ENCODE measurements at regions not wholly inside any gene's neighbourhood (a gene's known extent, or its start where the extent isn't known, plus 50 kb on each side); places are given as distances from the start of the nearest gene placed in this dataset.

DNA sequence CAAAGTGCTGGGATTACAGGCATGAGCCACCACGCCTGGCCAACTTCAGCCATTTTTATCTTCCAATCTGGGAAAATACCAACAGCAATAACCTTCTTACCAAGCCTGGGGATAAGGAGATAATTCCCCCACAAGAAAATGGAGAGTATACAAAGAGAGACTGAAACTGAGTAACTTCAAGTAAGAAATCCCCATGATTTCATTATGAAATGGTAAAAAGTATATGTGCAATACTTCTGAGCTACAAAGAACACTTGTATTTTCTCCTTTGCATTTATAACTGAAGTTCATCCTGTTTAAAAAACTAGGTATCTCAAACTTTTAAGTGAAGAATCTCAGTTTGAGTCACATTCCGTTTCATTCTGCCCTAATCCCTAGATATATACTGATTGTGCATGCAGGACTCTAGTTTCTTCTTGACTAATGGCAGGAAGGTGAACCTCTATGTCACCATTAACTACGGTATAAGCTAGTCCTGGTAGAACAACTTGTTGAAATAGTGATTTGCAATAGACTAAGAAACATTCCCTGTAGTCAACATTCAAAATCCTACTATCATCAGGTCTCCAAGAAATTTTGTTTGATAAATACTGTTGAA is 2071.4 kb downstream of the MAT2B start:
- DNase-seq (ENCODE audit: low spot score): peak; percentile 4
- in situ Hi-C loops (cut with MboI; ENCODE audit: low pct_unique_long_range_greater_than_20kb, low sequenced_read_pairs, unreplicated experiment): no loop called here
- TF ChIP-seq, protein P1, sequence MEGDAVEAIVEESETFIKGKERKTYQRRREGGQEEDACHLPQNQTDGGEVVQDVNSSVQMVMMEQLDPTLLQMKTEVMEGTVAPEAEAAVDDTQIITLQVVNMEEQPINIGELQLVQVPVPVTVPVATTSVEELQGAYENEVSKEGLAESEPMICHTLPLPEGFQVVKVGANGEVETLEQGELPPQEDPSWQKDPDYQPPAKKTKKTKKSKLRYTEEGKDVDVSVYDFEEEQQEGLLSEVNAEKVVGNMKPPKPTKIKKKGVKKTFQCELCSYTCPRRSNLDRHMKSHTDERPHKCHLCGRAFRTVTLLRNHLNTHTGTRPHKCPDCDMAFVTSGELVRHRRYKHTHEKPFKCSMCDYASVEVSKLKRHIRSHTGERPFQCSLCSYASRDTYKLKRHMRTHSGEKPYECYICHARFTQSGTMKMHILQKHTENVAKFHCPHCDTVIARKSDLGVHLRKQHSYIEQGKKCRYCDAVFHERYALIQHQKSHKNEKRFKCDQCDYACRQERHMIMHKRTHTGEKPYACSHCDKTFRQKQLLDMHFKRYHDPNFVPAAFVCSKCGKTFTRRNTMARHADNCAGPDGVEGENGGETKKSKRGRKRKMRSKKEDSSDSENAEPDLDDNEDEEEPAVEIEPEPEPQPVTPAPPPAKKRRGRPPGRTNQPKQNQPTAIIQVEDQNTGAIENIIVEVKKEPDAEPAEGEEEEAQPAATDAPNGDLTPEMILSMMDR (IDR thresholded peaks at IDR 0.05; ENCODE audit: extremely low read depth, insufficient read depth, missing control alignments): no peak

DNA sequence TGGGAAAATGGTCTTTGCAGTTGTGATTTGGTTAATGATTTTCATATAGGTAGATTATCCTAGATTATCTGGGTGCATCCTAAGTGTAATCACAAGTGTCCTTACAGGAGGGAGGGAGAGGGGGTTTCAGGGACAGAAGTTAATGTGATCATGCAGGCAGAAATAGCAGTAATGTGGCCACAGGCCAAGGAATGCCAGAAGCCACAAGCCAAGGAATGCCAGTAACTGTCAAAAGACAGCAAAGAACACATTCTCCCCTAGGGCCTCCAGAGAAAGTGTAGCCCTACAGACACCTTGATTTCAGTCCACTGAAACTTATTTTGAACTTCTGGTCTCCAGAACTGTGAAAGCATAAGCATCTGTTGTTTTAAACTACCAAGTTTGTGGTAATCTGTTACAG is 2074.5 kb downstream of the MAT2B start:
- in situ Hi-C loops (cut with MboI; ENCODE audit: low pct_unique_long_range_greater_than_20kb, low sequenced_read_pairs, unreplicated experiment): no loop called here
- TF ChIP-seq, protein P1 (IDR thresholded peaks at IDR 0.05; ENCODE audit: extremely low read depth, insufficient read depth, missing control alignments): no peak
- no peak for DNase-seq (ENCODE audit: low spot score)

DNA sequence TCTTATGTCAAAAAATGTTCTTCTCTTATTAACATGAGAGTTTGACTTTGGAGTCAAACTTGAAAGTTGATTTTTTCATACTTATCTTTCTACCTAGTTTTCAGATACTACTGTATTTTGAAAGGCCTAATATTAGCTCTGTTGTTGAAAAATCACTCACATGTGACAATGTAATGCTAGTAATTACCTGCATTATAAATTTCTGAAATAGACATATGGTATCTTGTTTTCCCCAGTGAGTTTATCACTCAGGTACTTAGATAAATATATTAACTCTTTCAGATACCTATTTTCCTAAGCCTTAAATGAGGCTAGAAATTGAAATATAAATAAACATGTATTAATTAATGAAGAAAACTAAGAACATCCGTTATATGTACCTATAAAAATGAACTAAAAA is 2089.3 kb downstream of the MAT2B start:
- no peak for DNase-seq (ENCODE audit: low spot score)
- in situ Hi-C loops (cut with MboI; ENCODE audit: low pct_unique_long_range_greater_than_20kb, low sequenced_read_pairs, unreplicated experiment): no loop called here
- TF ChIP-seq, protein P1 (IDR thresholded peaks at IDR 0.05; ENCODE audit: extremely low read depth, insufficient read depth, missing control alignments): no peak

DNA sequence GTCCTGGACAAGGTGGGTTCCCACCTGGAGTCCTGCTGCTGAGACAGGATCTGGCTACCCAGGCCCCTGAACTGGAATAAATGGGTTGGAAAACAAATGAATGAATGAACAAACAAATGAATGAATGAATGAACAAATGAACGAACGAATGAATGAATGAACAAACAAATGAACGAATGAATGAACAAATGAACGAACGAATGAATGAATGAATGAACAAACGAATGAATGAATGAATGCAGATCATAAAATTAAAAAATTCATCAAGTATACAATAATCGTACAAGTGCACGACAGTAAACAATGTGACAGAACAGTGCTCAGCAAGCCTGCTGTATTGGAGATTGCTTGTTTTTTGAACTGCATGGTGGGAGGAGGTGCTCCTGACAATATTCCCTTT is 2097.1 kb downstream of the MAT2B start:
- no peak for DNase-seq (ENCODE audit: low spot score)
- TF ChIP-seq, protein P1 (IDR thresholded peaks at IDR 0.05; ENCODE audit: extremely low read depth, insufficient read depth, missing control alignments): no peak
- in situ Hi-C loops (cut with MboI; ENCODE audit: low pct_unique_long_range_greater_than_20kb, low sequenced_read_pairs, unreplicated experiment): no loop called here

DNA sequence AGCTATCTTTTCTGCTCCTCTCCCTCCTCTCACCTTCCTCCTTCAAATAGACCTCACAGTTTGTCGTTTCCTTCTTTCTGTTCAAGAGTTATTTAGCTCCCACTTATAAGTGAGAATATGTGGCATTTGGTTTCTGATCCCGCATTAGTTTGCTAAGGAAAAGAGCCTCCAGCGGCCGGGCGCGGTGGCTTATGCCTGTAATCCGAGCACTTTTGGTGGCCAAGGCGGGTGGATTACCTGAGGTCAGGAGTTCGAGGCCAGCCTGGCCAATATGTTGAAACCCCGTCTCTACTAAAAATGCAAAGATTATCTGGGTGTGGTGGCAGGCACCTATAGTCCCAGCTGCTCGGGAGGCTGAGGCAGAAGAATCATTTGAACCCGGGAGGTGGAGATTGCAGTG is 2101.6 kb downstream of the MAT2B start:
- TF ChIP-seq, protein P1 (IDR thresholded peaks at IDR 0.05; ENCODE audit: extremely low read depth, insufficient read depth, missing control alignments): no peak
- DNase-seq (ENCODE audit: low spot score): no peak
- in situ Hi-C loops (cut with MboI; ENCODE audit: low pct_unique_long_range_greater_than_20kb, low sequenced_read_pairs, unreplicated experiment): no loop called here

DNA sequence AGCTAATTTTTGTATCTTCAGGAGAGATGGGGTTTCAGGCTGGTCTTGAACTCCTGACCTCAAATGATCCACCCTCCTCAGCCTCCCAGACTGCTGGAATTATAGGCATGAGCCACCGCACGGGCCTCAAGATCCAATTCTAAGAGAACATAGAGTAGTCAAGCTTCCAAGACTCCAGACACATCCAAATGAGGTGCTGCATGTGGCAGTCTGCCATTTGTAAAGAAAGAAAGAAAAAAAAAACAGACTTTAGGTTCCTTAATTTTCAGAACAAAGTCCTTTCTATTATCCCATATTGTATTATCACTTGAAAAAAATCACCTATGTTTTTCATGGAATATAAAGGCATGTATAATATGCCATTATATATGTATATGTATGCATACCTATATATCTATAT is 2104.5 kb downstream of the MAT2B start:
- TF ChIP-seq, protein P1 (IDR thresholded peaks at IDR 0.05; ENCODE audit: extremely low read depth, insufficient read depth, missing control alignments): no peak
- in situ Hi-C loops (cut with MboI; ENCODE audit: low pct_unique_long_range_greater_than_20kb, low sequenced_read_pairs, unreplicated experiment): no loop called here
- no peak for DNase-seq (ENCODE audit: low spot score)
